ENCODE measurements at regions not wholly inside any gene's neighbourhood (a gene's known extent, or its start where the extent isn't known, plus 50 kb on each side); places are given as distances from the start of the nearest gene placed in this dataset.

DNA sequence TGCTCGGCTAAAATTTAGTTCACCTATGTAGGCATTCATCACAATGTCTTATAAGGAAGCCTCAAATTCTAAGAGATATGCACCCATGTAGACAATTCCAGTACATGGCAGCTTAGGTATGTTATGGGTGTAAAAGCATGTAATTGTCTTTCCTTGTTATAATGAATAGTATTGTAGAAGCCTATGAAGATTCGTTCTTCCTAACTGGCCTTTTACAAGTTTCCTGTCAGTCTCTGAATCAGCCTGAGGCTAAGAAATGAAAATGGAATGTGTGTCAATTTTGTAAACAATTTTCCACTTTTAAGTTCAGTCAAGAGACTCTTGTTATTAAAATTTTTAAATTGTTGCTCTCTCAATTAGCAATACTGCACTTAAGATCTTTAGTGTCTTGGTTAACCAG is 189.9 kb upstream of the GALNT5 start:
- DNase-seq: no peak

DNA sequence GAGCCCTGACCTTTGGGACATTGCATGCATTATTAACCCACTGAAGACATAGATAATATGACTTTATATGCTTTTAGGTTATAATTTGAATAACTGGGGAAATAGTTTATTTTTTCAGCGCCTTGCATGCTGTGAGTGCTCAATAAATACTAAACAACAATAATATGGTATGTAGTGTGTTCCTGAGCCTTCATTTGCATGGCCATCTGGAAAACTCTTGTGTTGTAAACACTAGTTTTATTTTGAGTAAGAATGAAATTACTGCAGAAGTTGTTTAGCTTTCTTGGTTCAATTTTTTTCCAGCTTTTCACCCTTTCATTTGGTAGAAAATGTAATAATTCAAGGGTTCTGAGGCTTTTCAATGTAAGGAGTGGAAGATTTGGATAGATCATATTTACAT is 189.3 kb upstream of the GALNT5 start:
- no peak for DNase-seq

DNA sequence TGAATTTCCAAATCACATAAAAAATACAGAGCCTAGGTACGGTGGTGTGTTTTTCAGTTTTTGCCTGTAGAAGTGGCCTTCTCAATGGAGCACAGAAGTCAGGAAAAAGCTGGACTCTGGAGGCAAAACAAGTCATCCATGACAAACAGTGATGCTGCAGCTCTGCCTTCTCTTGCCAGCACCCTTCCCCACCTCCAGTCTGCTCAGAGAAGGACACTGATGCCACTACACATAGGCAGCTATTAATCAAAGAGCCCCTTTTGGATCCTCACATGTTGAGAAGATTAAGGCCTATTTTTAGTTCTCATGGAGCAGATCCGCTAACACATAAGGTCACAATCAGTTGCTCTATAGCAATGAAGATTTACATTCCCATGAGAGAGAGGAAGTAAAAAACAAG is 181.6 kb upstream of the GALNT5 start:
- DNase-seq: peak in 1 of 14 donors; percentile 62

DNA sequence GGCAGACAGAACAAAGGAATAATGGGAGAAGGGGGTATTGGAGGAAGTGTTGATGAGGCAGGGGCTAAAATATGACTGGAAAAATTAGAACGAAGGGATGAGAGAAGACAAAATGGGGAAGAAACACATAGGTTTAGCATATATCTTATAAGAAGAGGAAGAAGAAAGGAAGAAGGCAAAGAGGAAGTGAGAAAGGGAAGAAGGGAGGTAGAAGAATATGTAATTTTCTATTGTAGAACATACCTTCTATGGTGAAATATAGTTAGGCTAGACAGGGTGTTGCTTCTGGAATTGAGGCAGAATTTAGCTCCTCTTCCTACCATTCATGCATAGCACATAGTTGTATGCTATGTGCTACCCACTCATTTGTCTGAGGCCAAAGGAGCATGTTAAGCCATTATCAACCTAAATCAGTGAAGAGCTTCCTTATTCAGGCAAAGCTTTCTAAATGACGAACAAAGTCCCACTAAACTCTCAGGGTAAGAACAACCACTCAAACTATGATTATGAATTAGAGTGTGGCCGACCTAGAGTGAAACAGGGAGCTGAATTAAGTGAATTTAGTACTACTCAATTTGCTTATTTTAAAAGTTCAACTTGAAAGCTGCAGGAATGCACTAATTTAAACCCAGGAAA is 180.9 kb upstream of the GALNT5 start:
- no peak for DNase-seq

DNA sequence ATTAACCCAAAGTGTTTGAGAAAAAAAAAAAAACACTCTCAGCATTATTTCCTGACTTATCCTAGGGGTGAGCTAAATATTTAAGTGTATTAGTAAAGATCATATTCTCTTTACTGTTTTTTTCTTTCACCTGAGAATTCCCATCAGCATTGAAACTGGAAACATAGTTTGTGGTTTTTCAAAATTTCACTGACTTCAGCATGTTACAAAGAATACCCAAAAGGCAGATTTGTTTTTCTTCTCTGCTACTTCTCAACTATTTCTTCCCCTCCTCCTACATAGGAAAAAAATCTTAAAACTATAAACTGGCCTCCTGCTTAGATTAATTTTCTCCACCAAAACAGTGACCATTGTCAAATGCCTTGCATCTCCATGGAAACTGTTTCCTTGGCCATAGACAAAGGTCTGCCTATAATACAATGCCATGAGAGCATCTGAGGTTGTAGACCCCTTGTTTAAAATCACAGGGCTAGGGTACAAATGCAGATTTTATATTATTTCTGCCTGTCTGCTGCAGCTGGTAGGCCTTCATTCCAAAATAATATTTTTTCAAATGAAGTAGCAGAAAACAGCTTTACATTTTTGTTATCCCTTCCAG is 179.7 kb upstream of the GALNT5 start:
- DNase-seq: no peak

DNA sequence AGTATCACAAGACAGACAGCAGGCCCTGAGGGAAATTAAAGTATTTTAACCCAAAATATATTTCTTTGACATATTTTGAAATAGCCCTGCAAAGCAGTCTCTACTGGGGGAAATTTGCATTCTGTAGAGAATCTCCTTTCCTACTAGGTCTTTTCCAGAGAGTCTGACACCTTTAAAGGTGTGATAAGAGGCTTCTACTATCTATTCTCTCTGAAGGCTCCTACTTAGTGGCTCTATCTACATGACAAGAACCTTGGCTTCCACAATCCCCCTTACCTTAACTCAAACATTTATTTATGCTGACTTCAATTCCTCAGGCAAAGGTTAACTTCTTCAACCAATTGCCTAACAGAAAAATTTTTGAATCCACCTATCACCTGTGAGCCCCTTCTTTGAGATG is 174.6 kb upstream of the GALNT5 start:
- DNase-seq: no peak

DNA sequence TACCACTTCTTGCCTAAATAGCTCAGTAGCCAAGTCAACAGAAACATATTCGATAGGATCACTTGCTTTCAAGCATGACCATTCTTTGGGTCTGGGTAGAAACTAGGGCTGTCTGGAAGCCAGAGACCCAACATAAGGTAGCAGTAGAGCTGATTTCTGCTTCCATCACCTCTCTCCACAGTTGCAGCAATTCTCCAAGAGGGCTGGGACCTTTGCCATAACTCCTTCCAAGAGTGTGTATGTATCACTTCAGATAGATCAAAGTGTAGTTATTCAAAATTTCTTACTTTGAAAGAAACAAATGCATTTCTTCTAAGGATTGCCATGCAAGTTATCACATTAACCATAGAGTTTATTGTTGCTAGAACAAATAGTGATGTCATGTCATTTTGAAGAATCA is 172.0 kb upstream of the GALNT5 start:
- DNase-seq: no peak

DNA sequence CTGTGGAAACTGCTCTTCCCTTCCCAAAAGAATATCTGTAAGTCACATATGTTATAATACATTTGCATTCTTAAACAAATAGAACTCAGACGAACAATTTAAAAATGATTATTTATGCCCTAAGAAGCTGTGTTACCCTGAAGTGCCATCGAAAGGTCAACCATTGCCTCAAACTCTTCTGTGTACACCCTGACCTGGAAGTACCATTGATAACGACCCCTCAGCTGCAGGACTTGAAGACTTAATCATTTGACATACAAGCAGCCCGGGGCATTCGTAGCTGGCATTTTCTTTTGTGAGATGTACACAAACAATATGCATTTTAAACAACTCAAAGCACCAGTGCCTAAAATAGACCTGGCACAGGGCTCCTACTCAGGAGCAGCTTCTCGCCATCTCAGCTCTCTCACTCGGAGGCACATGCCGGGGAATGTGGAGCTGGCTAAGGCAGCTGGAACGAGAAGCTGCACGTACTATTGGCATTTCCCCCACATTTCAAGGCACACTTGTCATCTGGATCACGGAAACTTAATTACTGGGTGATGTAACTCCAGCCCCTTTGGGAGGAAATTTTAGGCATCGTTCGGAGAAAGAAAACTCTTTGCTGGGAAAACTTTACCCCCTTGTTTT is 170.0 kb upstream of the GALNT5 start:
- DNase-seq: no peak

DNA sequence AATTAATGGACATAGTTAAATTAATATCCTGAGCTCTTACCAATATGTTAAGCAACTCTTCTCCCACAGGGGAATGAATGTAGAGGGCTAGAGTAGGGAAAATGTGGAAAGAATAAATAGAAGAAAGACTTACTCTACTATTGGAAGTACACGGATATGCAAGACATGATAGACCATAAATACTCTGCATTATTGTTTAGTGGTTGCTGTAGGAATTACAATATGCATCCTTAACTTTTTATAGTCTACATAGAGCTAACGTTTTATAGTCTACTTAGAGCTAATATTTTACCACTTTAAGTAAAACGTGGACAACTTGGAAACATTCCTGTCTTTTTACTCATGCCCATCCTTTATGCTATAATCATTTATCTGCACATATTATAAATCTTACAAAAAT is 163.8 kb upstream of the GALNT5 start:
- no peak for DNase-seq

DNA sequence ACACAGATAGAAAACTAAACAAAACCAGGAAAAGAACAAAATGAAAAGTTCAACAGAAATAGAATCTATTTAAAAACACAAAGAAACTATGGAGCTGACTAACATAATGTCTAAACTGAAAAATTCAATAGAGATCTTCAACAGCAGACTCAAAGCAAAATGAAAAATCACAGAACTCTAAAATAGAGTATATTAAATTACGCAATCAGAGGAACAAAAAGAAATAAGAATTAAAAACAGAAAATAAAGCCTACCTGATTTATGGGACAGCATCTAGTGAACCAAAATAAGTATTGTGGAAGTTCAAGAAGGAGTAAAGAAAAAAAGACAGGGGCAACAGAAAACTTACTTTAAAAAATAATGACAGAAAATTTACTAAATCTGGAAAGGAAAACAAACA is 152.1 kb upstream of the GALNT5 start:
- no peak for DNase-seq

DNA sequence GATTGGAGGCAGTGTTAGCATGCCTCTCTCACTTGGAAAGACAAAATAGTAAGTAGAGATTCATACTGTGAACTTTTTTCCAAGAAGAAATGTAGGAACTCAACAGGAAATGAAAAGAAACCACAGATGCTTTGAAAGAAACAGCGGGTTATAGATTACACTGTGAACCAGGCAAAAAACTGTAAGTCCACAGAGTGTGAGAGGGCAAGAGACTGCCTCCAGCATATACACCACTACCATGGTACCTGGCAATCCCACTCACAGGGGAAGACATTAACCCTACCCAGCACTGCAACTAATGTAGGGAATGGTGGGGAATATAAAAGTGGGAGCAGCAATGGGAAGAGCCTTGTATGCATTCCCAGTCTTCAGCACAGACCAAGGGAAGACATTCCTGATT is 150.6 kb upstream of the GALNT5 start:
- no peak for DNase-seq

DNA sequence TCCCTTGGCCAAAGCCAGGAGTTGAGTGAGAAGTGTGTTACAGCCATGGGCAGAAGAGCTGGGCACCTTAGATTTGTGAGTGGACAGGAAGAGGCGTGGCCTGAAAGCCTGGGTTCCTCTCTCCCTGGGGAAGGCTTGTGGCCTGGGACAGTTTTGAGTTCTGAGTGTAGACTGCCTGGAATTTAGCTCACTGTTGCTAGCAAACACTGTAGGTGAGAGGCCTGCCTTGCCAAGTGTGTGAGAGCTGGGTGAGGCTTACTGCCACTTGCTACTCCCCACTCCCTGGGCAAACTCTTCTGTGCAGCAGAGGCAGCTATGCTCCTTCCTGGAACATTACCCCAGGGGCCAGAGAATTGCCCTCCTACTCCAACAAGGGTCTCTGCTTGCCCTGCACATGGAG is 150.0 kb upstream of the GALNT5 start:
- no peak for DNase-seq

DNA sequence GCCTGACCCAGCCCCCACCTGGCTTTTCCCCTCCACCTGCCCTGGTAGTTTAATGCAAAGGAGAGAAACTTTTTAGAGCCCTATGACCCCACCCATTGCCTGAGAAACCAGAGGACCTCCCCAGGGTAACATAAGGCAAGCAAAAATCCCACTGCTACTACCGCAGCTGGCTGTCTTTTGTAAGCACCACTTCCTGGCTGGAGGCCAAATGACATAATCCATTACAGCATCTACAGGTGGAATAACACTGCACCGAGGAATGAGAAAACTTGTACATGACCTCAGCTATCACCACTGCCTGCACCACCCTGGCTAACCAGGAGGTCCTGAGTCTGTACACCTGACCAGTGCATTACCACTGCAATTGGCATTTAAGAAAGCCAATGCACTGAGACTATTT is 149.6 kb upstream of the GALNT5 start:
- DNase-seq: no peak

DNA sequence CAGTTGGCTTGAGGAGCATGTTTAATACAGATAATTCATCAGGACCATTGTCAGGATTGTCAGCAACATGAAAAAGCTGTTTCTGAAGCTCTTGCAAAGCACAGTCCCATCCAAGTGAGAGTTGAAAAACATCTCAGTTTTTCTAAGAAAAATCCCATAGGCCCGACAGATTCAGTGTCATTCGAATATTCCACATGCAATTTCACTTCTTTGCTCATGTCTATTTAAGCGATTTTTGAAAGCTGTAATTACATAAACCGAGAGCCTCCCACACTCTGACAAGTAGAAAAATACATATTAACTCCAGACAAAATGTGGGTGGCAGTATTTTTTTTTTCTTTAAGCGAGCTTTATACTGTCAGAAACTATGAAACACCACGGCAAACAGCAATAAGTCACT is 134.7 kb upstream of the GALNT5 start:
- no peak for DNase-seq

DNA sequence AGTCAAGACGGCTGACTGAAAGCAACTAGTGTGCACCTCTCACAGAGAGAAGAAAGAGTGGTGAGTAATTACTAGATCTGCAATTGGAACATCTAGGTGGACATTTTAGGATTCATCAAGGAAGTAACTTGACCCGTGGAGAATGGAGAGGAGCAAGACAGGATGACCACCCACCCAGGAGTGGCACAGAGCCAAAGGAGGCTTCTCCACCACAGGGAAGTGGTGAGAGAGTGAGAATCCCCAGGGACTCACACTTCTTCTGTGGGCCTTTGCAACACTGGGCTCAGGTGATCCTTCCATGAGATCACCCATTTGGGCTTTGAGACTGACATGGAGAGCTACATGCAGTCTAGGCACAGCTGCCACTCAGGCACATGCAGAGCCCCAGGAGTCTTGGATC is 132.8 kb upstream of the GALNT5 start:
- DNase-seq: no peak

DNA sequence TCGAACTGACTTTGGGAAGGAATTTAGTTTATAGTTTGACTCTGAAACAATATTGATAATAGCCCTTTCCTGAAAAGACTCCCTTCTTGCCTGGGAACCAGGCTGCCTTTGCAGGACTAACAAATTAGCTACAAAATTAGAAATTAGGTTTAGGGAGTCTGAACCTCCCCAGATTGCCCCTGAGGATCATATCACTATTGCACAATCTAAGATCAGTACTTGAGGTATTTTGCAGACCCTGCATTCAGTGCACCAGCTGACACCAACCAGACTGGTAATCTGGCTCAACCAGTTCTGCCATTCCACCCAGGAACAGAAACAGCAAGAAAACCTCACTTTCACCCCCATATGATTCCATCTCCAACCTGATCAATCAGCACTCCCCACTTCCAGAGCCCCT is 131.8 kb upstream of the GALNT5 start:
- DNase-seq: no peak

DNA sequence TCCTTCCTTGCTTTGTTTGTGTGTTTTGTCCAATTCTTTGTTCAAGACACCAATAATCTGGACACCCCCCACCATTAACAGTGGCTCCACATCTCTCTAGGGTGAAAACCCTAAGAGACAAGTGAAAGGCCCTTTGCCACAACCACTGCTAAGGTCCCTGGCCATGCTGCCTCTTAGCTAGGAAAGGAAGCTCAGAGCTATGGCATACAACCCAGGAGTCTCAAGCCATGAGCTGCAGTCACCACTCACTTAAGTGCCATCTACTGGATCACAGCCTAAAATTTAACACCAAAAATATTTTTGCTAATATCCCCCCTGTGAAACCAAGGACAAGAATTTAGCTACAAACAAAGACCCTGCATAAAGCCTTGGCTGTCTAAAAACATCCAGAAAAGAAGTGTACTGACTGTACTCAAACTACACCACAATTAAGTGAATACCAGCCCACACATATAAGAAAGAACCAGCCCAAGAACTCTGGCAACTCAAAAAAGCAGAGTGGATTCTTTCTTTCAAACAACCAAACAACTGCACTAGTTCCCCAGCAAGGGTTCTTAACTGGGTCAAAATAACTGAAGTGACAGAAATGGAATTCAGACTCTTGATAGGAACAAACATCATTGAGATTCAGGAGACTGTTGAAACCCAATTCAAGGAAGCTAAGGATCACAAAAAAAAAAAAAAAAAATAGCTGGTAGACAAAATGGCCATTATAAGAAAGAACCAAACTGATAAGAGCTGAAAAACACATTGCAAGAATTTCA is 130.1 kb upstream of the GALNT5 start:
- no peak for DNase-seq

DNA sequence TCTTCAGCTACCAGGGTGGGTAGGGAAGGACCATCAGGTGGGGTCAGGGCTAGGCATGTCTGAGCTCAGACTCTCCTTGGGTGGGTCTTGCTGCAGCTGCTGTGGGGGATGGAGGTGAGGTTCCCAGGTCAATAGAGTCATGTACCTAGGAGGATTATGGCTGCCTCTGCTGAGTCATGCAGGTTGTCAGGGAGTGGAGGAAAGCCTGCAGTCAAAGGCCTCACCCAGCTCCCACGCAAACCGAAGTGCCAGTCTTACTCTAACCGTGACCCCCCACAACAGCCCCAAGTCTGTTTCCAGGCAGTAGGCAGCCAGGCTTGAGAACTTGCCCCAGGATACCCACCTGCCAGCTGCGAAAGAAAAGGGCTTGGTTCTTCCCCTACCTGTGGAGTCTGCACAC is 113.6 kb upstream of the GALNT5 start:
- DNase-seq: no peak

DNA sequence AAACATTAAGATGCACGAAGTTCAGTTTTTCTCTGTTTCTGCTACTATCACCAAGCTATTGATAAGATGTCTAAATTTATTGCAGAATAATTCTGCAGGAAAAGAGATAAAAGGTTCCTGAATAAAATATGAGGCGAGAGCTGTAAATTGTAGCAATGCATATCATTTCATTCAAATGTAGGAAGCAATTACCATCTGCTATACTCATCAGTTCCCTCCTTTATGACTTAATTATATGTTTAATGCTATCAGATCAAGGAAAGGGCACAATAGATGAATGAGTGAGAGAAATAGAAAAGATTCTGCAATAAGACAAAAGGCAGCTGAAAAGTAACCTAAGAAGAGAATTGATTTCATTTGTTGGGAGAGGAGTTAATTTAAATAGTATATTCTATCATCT is 108.2 kb upstream of the GALNT5 start:
- no peak for DNase-seq

DNA sequence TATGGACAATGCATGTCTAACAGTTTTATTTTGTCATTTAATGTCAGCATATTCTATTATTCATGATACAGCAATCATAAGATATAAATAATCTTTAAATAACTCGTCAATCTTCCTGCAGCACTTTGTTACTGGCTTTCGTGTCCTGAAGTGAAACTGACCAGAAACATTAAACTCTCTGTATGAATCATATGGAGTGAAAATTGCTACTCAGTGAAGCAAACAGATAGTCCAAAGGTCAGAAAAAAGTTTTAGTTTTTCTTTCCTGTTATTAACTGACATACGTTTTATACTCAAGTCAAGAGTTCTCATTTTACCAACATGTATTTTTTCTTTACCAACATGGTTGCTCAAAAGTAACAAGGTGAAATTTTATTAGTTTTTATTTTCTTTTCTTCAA is 106.8 kb upstream of the GALNT5 start:
- DNase-seq: no peak

DNA sequence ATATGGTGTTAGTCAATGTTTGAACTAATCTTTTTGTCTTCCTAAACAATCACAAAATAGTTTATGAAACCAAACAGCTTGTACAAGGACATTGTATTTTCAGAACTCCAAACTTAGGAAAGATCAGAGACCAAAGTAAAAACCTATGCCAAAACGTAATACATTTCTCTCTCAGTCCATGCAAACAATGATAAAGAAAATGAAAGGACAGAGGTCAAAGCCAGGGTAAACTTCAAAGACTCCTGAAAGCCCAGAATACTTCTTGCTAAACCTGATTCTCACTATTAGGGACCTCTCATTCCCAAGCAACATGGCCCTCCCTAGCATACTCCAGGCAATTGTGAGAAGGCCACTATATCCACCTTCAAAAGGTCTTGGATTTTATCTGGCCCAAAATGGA is 105.1 kb upstream of the GALNT5 start:
- DNase-seq: no peak

DNA sequence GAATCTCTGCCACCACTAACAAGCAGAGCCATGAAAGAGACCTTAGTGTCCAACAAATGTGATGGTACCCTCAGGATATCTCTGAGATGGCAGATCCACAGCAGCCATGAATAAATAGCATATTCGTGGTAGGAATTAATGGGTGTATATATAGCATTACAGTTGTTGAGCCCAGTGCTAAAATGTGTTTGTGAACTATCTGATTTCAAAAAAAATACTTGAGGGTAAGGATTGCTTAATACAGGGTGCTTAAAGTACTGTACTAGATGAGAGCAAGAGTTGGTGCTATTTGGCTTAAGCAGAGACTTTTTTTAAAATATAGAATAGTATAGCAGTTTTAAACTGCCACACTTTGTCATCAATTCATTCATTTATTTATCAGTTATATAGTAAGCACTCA is 101.5 kb upstream of the GALNT5 start:
- no peak for DNase-seq

DNA sequence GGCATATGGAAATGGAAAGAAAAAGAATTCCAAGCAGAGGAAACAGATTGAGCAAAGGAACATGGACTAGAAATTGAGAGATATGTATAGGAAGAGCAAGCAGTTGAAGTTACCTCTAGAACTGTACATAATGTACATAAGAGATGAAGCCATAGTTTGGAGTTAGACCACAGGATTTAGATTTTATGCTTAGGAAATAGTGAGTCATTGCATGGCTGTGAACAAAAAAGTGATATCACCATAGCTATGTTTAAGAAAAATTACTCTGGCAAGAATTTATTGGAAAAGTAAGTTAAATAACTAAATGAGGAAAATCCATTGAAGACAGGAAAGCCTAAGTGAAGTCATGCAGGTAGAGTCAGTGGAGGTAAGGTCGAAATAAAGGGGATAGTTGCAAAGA is 99.4 kb upstream of the GALNT5 start:
- no peak for DNase-seq

All from C1 segment of cervical spinal cord (tissue), 14 donors.